Dermis microvascular lymphatic vessel endothelial cell (primary cell): ENCODE measurements at regions not wholly inside any gene's neighbourhood (a gene's known extent, or its start where the extent isn't known, plus 50 kb on each side); places are given as distances from the start of the nearest gene placed in this dataset.

Experiments used
- DNase-seq, 2 donors: peaks; one replicate each; pipeline versions ENCODE4 v3.0.0 to v3.0.0-alpha.2; 2010; ENCODE audit warnings: low read depth in 2 of 2

DNA sequence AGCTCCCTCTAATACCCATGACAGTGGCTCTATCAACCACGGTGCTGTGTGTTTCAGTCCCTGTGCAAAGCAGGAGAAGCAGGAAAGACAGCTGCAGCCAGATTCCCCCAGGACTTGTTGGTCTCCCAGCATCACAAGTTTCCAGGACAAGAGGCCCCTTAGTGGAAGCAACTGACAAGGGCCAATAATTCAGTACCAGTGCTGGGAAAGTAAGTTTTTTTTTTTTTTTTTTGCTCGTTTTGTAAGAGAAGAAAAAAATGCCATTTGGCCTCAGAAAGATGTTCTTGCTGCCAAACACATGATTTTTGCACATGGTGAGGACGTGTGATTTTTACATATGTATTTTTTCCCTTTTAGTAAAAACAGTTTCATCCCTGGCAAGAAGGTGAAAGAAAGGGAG, 284.2 kb upstream of the ZMIZ1 start:
- no peak for DNase-seq

DNA sequence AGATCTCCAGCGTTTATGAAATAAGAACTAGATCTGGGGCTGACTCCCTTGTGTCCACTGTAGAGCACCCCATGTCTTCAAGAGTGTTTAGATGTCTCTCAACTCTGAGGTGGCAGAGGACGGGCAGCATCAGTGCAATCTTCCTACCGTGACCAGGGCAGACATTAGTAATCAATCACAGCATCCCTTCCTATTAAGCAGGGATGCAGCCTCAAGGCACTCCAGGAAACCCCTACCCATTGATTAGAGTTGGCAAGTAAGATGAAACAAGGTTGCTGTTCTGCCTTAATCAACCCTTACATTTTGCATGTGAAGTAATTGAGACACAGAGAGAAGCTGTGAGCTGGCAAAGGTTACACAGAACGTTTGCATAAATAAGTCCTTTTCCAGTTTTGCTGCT, 283.7 kb upstream of the ZMIZ1 start:
- DNase-seq, result no peak

DNA sequence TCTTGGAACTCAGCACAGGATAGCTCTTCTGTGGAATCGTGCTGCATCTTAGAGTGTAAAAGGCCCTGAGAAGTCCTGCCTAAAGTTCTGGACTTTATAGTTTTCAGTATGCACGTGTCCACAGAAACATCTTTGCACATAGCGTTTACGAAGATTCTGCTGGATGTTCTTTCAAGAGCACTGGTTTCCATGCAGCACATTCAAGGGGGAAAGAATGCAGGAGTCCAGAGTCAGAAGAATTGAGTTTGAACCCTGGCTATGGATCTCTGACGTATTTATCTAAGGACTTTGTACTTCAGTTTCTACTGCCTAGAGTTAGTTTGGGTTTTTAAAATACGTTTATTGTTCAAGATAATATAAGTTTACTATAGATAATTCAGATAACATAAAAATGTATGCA, 282.8 kb upstream of the ZMIZ1 start:
- DNase-seq, result no peak

DNA sequence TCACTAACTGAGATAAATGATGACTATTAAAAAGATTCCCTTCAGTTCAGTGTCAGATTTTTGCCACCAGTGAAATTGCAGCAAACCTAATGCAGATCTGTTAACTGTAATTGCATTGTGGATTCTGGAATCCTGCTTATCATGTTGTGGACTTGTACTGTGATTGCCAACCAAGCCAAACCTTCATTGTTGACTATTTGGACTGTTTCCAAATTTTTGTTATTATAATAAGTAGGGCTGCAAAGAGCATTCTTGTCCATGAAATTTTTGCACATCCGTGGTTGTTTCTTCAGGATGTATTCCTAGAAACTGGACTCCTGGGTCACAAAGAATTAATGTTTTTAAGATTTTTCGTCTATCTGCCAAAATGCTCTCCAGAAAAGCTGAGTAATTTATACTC, 281.6 kb upstream of the ZMIZ1 start:
- DNase-seq, result peak; percentile 35 to 69

DNA sequence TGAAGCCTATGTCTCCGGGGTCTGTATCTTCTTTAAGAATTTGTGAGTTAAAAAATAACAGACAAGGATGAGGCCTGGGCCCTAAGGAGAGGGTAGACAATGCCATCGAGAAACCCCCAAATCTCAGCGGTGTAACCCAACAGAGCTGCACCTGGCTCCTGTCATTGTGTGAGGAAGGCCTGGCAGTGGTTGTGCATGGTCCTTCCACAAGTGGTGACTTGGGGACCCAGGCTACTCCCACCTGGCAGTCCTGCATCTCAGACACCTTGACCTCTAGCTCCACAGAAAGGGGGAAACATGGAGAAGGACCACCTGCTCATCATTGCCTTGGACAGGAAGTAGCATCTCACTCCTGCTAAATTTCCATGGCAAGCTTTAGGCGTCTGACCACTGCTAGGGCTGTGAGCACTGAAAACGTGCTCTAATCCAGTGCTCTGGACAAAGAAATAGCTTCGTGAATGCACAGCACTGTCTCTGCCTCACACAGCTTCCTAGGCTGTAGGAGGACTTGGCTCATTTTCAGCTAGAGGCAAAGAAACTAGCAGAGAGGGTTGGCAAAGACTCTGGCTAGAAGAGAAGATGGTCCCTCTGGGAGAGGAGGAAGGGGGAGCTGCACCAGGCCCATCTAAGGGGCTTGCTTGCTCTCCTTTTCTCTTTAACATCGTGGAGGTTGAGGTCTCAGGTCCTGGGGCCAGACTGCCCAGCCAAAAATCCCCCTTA, 273.9 kb upstream of the ZMIZ1 start:
- DNase-seq, result no peak

DNA sequence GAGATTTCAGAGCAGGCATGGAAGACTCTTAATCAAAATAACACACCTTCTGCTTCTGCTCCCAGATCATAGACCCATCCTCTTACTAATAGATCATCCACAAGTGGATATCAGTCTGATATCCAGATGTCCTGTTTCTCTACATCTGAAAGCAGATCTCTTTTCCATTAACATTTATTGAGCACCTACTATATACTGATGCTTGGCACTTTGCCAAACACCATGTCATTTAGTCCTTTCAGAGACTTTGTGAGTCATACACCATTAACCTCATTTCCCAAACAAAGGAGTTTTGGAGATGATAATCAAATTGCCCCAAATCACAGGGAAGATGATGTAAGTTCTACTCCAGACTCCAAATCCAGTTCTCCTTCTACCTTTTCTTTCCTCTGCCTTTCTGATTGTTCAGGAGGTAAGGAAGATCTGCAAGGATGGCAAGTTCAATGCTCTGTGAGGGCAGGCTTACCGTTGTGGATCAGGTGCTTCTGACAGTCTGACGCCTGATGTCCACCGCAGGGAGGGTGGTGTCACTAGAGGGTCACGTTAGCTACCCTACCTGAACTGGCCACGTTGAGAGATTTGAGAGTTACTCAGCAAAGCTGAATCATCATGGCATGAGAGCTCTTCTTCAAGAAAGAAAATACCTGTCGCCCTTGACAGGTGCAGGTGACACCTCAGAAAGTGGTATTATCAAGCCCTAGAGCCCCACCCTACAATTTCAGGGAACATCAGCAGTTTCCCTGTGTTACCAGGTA, 269.6 kb upstream of the ZMIZ1 start:
- no peak for DNase-seq

DNA sequence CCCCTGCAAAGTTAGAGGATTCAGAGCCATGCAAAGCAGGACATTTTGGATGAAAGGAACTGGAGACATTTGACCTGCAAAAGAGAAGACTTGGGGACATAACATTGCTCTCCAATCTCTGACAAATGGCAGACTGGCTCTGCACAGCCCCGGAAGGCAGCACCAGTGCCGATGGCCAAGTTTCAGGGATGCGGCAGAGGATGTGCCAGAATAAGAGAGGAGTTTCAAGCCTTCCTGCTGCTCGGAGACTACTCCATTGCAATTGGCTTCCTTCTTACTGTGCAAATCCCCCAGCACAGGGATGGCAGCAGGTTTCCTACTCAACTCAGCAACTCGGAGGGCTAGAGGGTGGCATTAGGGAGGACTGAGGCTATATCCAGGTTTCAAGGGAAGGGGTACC, 268.8 kb upstream of the ZMIZ1 start:
- DNase-seq, result no peak

DNA sequence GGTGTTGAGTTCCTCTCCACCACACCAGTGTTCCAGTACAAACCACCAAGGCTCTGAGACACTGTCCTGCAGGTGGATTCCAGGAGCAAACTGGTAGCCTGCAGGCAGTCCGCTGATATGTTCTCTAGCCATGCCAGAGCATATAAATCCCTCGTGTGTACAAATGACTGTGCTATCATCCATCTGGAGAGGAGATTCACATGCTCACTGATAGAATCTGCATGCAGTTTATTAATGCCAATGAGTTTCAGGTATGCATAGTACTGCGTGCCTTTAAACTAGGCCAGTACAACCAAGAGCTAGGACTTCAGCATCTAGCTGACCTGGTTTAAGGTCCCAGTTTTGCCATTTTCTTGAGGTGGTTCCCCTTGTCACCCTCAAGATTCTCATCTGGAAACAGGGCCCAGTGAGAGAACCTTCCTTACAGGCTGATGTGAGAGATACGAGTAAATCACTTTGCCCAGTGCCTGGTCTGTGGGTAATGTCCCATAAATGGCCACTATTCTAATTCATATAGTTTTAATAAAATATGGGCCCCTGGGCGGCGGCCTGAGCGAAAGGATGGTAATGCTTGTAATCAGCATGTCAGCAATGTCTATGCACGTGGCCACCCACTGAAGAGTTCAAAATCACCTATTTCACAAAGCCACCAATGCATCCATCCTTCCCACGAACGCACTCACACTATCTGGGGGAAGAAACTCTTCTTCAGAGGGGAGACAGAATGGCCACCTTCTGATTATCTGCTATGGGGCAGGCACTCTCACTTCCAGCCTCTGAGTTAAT, 268.0 kb upstream of the ZMIZ1 start:
- DNase-seq, result no peak

DNA sequence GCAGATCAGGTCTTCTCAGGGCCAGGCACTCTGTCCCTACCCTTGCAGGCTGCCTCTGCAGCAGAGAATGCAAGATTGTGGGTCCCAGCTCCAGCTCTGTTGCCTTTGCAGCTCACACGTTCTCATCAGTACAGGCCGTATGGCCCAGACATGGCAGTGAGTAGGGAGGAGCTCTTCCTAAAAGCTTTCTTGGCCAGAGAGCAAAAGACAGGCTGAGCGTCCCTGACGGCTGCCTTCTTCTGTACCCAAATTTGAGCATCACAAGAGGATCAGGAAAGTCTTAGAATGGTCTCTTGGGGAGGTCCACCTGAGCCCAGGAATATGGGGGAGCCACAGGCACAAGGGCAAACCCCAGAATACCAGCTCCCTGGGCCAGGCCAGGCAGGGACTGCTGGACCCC, 266.3 kb upstream of the ZMIZ1 start:
- DNase-seq, result no peak

DNA sequence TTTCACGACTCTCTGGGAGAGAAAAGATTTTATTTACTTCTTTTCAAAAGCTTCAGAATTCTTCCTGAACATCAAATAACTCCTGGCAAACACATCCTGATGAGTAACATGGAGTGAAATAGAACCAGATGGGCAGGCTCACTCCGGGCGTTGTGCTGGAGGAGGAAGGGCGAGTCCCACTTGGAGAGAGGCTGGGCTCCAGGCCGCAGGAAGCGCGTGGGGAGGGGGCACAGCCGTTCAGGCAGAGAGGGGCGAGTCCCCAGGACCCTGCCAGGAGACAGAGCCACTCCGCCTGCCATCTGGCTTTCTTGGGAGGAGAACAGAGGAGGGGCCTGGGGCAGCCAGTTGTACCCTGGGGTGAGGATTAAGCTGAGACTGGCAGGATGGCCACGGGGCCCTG, 265.9 kb upstream of the ZMIZ1 start:
- DNase-seq, result no peak

DNA sequence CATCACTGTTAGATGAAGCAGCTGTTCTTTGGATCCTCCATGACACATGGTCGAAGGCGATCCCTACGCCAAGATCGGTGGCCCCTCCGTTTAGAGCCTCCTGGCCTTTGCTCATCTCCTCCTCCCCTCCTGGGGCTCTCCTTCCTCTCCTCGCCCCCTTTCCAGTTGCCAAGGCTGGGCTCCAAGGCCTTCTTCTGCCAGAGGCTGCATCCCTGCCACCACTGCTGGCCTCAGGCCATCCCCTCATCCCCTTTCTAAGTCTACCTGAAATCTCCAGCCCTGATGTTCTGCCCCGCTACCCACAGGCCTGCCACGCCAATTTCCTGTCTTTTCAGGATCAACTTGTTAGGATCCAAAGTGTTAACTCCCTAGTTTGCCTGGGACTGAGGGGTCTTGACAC, 265.1 kb upstream of the ZMIZ1 start:
- DNase-seq, result no peak

DNA sequence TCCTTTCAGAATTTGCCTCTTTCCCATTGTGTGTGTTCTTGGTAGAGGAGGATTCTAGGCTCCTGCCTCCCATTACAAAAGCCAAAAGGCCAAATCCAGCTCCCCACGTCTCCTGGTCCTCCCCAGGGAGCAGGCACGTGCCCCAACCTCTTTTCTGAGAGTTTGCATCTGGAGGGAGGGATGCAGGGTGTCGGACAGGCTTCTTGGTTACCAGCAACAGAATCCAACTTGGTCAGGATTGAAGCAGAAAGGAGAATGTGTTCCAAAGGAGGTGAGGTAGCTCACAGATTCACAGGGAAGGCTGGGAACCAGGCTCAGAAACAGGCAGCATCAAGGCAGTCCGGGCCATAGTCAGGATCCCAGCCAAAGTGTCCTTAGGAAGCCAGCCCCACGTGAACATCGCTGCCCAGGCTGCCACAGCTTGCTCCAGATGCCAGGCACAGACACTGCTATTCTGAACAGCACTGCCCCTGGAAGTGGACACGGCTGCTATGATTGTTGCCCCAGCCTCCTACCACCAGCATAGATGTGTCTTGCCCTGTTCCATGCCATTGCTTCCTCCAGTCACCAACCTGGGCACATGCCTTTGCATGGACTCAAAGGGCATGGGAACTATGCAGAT, 264.2 kb upstream of the ZMIZ1 start:
- DNase-seq, result no peak

DNA sequence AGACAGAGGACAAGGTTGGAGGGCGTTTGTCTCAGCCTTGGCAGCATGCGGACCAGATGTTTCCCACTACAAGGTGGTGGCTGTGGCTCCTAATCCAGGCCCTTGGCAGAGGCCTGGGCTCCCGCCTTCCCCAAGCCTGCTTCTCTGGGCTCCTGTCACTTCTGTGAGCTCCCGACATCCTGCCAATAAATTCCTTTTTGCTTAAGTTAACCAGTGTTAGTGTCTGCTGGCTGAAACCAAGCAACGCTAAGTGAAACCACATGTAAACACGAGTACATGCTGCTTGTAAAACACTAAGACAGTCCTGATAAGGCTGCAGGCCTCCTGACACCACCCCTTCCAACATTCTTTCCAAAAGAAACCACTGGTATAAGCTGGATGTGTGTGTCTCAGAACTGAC, 263.6 kb upstream of the ZMIZ1 start:
- DNase-seq, result no peak

DNA sequence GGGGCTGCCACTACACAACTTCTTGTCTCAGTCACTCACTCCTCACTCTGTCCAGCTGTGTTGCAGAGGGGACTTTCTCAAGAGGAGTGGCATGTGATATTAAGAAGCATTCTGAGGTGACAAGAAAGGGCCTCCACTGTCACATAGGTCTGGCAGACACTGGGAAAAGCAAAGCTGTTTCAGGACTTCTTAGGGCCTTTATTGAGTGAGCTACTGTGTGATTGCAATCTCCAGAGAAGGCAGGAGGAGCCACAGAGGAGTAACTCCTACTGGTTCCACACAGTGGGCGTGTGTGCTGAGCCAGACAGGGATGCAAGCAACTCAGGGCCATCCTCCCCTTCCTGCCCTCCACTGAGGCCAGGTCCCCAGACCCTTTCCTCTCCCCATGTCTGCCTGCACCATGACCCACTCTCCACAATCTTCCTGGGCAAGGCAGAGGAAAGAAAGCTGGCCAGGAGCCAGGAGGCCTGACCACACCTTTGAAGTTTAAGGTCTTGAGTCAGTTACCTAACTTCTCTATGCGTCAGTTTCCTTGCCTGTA, 262.0 kb upstream of the ZMIZ1 start:
- no peak for DNase-seq

DNA sequence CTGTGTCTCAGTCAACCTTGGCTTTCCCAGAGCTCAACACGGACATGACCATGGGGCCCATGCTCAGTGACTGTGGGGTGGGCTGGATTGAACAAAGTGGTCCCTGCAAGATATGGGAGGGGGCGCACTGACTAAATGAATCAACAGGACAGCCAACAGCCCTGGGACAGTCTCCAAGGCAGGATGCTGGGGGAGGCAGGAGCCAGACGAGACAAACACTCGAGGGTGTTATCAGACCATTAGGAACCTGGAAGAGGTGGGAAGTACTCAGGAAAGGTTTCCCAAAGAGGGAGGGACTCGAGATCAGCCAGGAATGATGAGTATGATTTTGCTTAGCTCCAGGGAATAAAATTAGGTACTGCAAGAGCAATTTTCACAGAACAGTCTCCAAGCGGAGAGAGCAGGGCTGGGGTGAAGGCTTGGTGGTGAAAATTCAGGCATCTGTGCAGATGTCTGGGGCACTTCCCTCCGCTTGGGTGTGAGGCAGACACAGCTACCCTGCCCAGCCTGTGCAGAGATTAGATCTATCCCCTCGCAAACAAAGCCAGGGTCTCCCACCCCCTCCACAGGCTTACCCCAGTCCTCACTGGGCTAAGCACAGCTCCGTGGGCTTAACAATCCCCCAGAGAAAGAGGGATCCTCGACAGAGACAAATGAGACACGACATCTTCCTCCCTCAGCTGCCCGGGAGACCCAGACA, 261.1 kb upstream of the ZMIZ1 start:
- no peak for DNase-seq

DNA sequence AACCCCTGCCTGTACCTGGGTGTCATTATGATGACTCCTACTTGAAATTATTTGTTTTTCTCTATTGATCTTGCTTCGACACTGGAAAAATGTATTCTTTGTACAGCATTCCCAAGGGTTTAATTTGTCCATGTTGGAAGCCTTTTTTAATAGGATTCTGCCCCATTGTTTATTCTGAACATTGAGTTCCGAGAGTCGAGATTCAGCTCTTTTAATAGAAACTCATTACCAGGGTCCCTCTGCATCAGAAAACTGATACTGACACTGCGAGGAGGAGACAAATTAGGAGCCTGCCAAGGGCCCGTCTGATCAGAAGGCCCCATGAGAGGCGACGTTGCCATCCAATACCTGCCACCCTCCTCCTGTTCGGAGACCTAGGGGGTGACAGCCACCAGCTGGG, 260.5 kb upstream of the ZMIZ1 start:
- DNase-seq, result no peak

DNA sequence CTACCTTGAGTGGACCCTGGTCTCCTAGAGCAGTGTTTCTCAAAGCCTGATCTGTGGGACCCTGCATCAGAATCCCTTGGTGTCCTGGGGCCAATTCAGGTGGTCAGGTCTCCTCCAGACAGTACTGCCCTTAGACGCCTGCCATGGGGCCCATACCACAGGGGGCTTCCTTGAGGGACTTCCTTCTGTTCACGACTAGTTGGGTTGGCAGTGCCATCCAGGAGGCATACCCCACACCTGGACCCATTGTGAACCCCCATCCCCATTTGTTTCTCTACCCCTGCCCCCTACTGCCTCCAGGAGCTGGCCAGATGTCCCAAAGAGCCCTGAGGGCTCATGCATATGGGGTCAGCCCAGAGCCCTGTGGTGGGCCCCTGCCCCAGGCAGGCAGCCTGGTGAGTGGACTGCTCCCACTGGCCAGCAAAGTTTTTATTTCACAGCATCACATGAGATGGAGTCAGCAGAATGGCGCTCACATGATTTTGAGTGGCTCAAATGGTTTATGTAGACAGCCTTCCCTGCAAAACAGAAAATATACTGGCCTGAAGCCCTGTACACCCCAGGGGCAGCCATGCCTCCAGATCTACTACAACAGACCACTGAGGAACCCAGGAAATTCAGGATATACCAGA, 259.9 kb upstream of the ZMIZ1 start:
- no peak for DNase-seq

DNA sequence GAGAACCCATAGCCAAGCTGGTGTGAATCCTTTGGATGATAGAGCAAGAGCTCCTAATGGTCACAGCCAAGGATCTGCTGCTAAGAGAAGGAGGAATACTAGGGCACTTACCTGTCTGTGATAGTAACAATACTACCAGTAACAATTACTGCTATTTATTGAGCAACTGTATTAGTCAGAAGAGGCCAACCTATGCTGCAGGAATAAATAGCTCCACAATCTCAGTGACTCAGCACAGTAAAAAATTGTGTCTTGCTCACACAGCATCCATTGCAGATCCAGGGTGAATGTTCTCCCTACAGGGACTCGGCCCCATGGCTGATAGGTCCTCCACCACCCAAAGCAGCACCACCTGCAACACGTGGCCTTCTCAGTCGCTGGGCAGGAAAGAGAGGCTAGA, 257.6 kb upstream of the ZMIZ1 start:
- DNase-seq, result no peak

DNA sequence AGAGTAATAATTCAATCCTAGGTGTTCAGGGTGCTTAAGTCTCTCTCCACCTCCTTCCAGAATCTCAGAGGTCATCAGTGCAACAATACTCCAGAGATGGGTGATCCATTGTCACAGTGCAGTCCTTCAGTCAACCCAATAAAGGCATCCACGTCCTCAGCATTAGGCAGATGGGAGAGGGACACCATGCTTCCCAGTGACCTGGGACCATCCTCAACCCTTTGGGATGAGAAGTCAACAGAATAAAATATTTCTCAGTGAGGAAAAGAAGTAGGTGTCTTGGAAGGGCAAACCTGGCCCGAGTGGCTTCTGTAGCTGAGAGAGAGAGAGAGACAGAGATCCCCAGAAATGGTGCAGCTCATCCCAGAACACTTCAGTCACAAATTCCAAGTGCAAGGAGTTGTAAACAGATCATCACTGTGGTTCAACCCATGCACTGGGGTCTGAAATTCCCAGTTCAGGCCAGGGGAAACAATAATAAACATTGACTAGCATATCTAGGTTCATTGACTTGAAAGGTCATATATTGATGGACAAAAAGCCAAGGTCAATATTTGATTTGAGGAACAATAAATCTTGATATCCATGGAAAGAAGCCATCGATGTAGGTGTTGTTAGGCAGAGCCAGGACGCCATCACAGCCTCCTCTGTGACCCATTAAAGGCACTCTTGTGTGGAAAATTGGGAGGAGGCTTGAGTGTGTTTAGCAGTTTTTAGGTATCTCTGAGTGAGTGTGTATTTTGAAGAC, 256.0 kb upstream of the ZMIZ1 start:
- DNase-seq, result no peak

DNA sequence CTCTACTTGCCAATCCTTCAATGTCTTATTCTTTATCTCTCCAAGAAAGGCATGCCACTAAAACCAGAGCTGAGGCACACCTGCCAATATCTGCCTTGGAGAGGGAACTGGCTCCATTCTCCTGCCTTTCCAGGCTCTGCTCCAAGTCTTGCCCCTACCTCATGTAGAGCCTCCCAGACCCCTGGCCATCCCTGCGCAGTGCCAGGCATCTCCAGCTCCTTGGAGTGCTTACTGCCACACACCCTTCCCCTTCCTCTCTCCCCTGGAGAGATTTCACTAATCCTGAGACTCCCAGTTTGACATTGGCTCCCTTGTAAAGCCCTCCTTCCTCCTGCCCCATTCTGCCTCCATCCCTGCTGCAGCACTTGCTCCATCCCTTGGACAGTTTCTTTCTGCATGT, 255.2 kb upstream of the ZMIZ1 start:
- DNase-seq, result no peak
